MM.1S (cell line): ENCODE measurements at regions not wholly inside any gene's neighbourhood (a gene's known extent, or its start where the extent isn't known, plus 50 kb on each side); places are given as distances from the start of the nearest gene placed in this dataset.

Experiments
- DNase-seq: peaks from one replicate; pipeline ENCODE4 v3.0.0-alpha.2; 2015
- H2AFZ ChIP-seq: fragments of 300-600 bp; sonication (generic); 2 replicates; pipeline ENCODE4 v1.6.0; 2016; ENCODE audit warnings: antibody characterized with exemption, low read length
- H3F3A ChIP-seq: fragments of 300-600 bp; sonication (generic); 2 replicates; pipeline ENCODE4 v1.6.1; 2016; ENCODE audit warnings: mild to moderate bottlenecking, antibody characterized with exemption, low read length, moderate library complexity, mixed read lengths; ENCODE audit not compliant: insufficient read depth
- H3K27ac ChIP-seq: fragments of 300-600 bp; sonication (generic); 2 replicates; pipeline ENCODE4 v1.5.1; 2016; ENCODE audit warnings: mild to moderate bottlenecking, low read length
- H3K27me3 ChIP-seq: fragments of 300-600 bp; sonication (generic); replicated peaks from 2 replicates; pipeline ENCODE4 v1.6.0; 2016; ENCODE audit warnings: low read length; ENCODE audit not compliant: insufficient read depth
- H3K36me3 ChIP-seq: fragments of 300-600 bp; sonication (generic); replicated peaks from 2 replicates; pipeline ENCODE4 v1.6.1; 2016; ENCODE audit warnings: mild to moderate bottlenecking, low read length, mixed read lengths; ENCODE audit not compliant: insufficient read depth
- H3K4me1 ChIP-seq: fragments of 300-600 bp; sonication (generic); 2 replicates; pipeline ENCODE4 v1.6.1; 2016; ENCODE audit warnings: low read length, mixed read lengths
- H3K4me2 ChIP-seq: fragments of 300-600 bp; sonication (generic); 2 replicates; pipeline ENCODE4 v1.6.0; 2016; ENCODE audit warnings: low read depth, low read length
- H3K4me3 ChIP-seq: fragments of 300-600 bp; sonication (generic); 2 replicates; pipeline ENCODE4 v1.5.1; 2016; ENCODE audit warnings: low read length, mixed read lengths
- H3K79me2 ChIP-seq: fragments of 300-600 bp; sonication (generic); 2 replicates; pipeline ENCODE4 v1.6.1; 2016; ENCODE audit warnings: mixed run types, low read length, mixed read lengths
- H3K9ac ChIP-seq: fragments of 300-600 bp; sonication (generic); 2 replicates; pipeline ENCODE4 v1.6.1; 2016; ENCODE audit warnings: low read length, mixed read lengths
- H3K9me2 ChIP-seq: fragments of 300-600 bp; sonication (generic); replicated peaks from 2 replicates; pipeline ENCODE4 v1.6.1; 2016; ENCODE audit warnings: mild to moderate bottlenecking, low read length, mixed read lengths; ENCODE audit not compliant: insufficient read depth
- H3K9me3 ChIP-seq: fragments of 300-600 bp; sonication (generic); replicated peaks from 2 replicates; pipeline ENCODE4 v1.6.1; 2016; ENCODE audit warnings: mild to moderate bottlenecking, low read length, mixed read lengths; ENCODE audit not compliant: insufficient read depth
- H4K20me1 ChIP-seq: fragments of 300-600 bp; sonication (generic); 2 replicates; pipeline ENCODE4 v1.6.1; 2016; ENCODE audit warnings: mild to moderate bottlenecking, low read length, moderate library complexity, mixed read lengths; ENCODE audit not compliant: insufficient read depth
- EZH2 ChIP-seq: fragments of 300-600 bp; sonication (generic); optimal IDR thresholded peaks from 2 replicates; pipeline ENCODE3; 2017; ENCODE audit warnings: low read depth, mild to moderate bottlenecking, antibody characterized with exemption, low read length, mixed read lengths
- EZH2phosphoT487 ChIP-seq: fragments of 300-600 bp; sonication (generic); IDR thresholded peaks from 2 replicates; pipeline ENCODE4 v1.6.1; 2018; ENCODE audit warnings: antibody characterized with exemption, low read length
- TF ChIP-seq, protein P1 (sequence below): fragments of 300-600 bp; sonication (generic); IDR thresholded peaks from 2 replicates; pipeline ENCODE4 v1.5.1; 2016; ENCODE audit warnings: antibody characterized with exemption, low read length, mixed read lengths

DNA sequence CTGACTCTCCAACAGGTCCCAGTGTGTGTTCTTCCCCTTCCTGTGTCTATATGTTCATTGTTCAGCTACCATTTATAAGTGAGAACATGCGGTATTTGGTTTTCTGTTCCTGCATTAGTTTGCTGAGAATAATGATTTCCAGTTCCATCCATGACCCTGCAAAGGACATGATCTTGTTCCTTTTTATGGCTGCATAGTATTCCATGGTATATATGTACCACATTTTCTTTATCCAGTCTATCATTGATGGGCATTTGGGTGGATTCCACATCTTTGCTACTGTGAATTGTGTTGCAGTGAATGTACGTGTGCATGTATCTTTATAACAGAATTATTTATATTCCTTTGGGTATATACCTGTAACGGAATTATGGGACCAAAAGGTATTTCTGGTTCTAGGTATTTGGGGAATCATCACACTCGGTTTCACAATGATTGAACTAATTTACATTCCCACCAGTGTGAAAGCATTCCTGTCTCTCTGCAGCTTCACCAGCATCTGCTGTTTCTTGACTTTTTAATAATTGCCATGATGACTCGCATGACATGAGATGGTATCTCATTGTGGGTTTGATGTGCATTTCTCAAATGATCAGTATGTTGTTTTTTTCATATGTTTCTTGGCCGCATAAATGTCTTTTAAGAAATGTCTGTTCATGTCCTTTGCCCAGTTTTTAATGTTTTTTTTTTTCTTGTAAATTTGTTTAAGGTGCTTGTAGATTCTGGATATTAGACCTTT lies 60.2 kb downstream of the LSMEM1 start:
- Histone ChIP-seq H3K9ac (no peak overlapping the region), H4K20me1 (no peaks in the 10 kb centered on the region), H3K4me3 (no peak overlapping the region), H3K9me2 (no peaks in the 10 kb centered on the region), H3K79me2 (no peaks in the 10 kb centered on the region), H3K4me2 (no peak overlapping the region), H3K4me1 (no peaks in the 10 kb centered on the region), H2AFZ (no peak overlapping the region), H3K27ac (no peak overlapping the region), H3K27me3 (no peaks in the 10 kb centered on the region), H3K36me3 (no peaks in the 10 kb centered on the region), H3K9me3 (no peaks in the 10 kb centered on the region), H3F3A (no peaks in the 10 kb centered on the region)
- no peak for DNase-seq
- TF ChIP-seq EZH2 (no peak), EZH2phosphoT487 (no peak)
- TF ChIP-seq, protein P1, sequence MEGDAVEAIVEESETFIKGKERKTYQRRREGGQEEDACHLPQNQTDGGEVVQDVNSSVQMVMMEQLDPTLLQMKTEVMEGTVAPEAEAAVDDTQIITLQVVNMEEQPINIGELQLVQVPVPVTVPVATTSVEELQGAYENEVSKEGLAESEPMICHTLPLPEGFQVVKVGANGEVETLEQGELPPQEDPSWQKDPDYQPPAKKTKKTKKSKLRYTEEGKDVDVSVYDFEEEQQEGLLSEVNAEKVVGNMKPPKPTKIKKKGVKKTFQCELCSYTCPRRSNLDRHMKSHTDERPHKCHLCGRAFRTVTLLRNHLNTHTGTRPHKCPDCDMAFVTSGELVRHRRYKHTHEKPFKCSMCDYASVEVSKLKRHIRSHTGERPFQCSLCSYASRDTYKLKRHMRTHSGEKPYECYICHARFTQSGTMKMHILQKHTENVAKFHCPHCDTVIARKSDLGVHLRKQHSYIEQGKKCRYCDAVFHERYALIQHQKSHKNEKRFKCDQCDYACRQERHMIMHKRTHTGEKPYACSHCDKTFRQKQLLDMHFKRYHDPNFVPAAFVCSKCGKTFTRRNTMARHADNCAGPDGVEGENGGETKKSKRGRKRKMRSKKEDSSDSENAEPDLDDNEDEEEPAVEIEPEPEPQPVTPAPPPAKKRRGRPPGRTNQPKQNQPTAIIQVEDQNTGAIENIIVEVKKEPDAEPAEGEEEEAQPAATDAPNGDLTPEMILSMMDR: no peak

DNA sequence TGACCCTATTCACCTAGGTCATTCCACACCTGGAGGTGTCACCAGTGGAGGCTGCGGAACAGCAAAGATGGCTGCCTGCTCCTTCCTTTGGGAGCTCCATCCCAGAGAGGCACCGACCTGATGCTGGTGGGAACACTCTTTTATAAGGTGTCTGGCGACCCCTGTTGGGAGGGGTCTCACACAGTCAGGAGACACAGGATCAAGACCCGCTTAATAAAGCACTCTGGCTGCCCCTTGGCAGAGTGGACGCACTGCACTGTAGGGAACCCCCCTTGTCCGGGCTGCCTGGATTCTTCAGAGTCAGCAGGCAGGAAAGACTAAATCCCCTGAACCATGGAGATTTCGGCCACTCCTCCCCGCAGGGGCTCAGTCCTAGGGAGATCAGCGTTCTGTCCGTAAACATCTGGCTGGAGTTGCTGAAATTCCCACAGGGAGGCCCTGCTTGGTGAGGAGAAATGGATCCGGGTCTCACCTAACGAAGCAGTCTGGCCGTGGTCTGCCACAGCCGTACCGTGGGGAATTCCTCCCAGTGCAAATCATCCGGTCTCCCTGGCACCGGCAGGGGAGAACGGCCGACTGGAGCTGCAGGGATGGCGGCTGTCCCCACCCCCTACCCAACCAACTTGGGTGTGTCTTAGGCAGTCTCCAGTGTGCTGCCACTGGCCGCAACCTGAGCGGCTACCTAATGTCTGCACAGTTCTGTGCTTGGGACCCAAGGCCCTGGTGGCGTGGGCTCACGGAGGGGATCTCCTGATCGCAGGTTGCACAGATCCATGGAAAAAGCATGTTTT lies 66.1 kb downstream of the LSMEM1 start:
- Histone ChIP-seq H3K4me3 (no peak overlapping the region), H3K27me3 (no peaks in the 10 kb centered on the region), H3K4me2 (no peak overlapping the region), H2AFZ (no peak overlapping the region), H3K9ac (no peak overlapping the region), H3K9me3 (no peaks in the 10 kb centered on the region), H3K4me1 (no peaks in the 10 kb centered on the region), H3K79me2 (no peaks in the 10 kb centered on the region), H4K20me1 (no peaks in the 10 kb centered on the region), H3F3A (no peaks in the 10 kb centered on the region), H3K9me2 (no peaks in the 10 kb centered on the region), H3K27ac (no peak overlapping the region), H3K36me3 (no peaks in the 10 kb centered on the region)
- TF ChIP-seq, protein P1: 0 out of 2 replicates have a peak, but pooled peaks have one; percentile 7
- TF ChIP-seq EZH2: no peak
- no peak for DNase-seq

DNA sequence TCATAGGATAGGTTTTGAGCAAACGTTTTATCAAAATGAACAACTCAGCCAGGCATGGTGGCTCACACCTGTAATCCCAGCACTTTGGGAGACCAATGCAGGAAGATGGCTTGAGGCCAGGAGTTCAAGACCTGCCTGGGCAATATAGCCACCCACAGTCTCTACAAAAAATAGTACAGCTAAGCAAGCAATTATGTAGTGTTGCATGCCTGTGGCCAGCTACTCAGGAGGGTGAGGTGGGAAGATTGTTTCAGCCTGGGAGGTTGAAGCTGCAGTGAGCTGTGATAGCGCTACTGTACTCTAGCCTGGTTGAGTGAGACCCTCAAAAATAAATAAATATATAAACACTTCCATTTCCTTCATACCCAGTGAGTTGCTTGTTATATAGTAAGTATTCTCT lies 67.1 kb downstream of the LSMEM1 start:
- H3K27ac ChIP-seq: no peak overlapping the region
- H3K4me2 ChIP-seq: no peak overlapping the region
- TF ChIP-seq EZH2phosphoT487 (no peak), EZH2 (no peak)
- TF ChIP-seq, protein P1: no peak
- no peaks in the 10 kb centered on the region for H3K36me3 ChIP-seq
- DNase-seq: no peak
- H3K27me3 ChIP-seq: no peaks in the 10 kb centered on the region
- H3K9ac ChIP-seq: no peak overlapping the region
- H3K4me1 ChIP-seq: no peaks in the 10 kb centered on the region
- no peaks in the 10 kb centered on the region for H3K9me3 ChIP-seq
- no peaks in the 10 kb centered on the region for H3F3A ChIP-seq
- no peaks in the 10 kb centered on the region for H3K79me2 ChIP-seq
- H3K9me2 ChIP-seq: no peaks in the 10 kb centered on the region
- H4K20me1 ChIP-seq: no peaks in the 10 kb centered on the region
- no peak overlapping the region for H2AFZ ChIP-seq
- no peak overlapping the region for H3K4me3 ChIP-seq
